CD4-positive, alpha-beta T cell (primary cell): ENCODE measurements at regions not wholly inside any gene's neighbourhood (a gene's known extent, or its start where the extent isn't known, plus 50 kb on each side); places are given as distances from the start of the nearest gene placed in this dataset.

ENCODE experiments used
- ATAC-seq: fragments of 200-7000 bp; cut with Tn5 transposase; one replicate; pipeline ENCODE4 v1.10.0; 2022; ENCODE audit warnings: mild to moderate bottlenecking; ENCODE audit not compliant: poor library complexity
- CTCF ChIA-PET: fragments of 350-600 bp; sonication (Branson Sonifier 250); formaldehyde crosslinking; loops from one replicate; lab custom pipeline; 2021; ENCODE audit warnings: antibody characterized with exemption, inconsistent platforms; lab: Charles Lee
- POLR2A ChIA-PET: fragments of 350-600 bp; sonication (Branson Sonifier 250); formaldehyde crosslinking; loops from one replicate; lab custom pipeline; 2021; ENCODE audit warnings: antibody characterized with exemption, inconsistent platforms; lab: Charles Lee
- DNase-seq, 14 experiments: peaks; one replicate each; pipeline ENCODE4 v3.0.0-alpha.2; 2013 to 2020; ENCODE audit warnings: mixed read lengths in 2 of 14
- H3K27ac ChIP-seq, 2 donors: one replicate each; pipeline versions ENCODE4 v1.5.1 to v1.7.0; 2013; ENCODE audit warnings: low read length in 2 of 2, low read depth in 1 of 2, mild to moderate bottlenecking in 1 of 2
- H3K27me3 ChIP-seq, 2 experiments: 1 replicate in 1 of 2; 2 replicates in 1 of 2; pipeline versions ENCODE4 v1.6.1 to v1.7.0; 2013; ENCODE audit warnings: low read length in 2 of 2, control low read depth in 1 of 2, mild to moderate bottlenecking in 1 of 2, moderate library complexity in 1 of 2; ENCODE audit not compliant: insufficient read depth in 2 of 2, control insufficient read depth in 1 of 2
- H3K36me3 ChIP-seq: one replicate; pipeline ENCODE4 v1.6.1; 2013; ENCODE audit warnings: low read length, control low read depth; ENCODE audit not compliant: insufficient read depth
- H3K4me1 ChIP-seq: one replicate; pipeline ENCODE4 v1.6.1; 2013; ENCODE audit warnings: low read length, control low read depth; ENCODE audit not compliant: insufficient read depth
- H3K4me3 ChIP-seq: one replicate; pipeline ENCODE4 v1.5.1; 2013; ENCODE audit warnings: mild to moderate bottlenecking, low read length, moderate library complexity
- H3K9me3 ChIP-seq, 2 experiments: 1 replicate in 1 of 2; 2 replicates in 1 of 2; pipeline versions ENCODE4 v1.6.1 to v1.7.0; 2013; ENCODE audit warnings: low read length in 2 of 2, mild to moderate bottlenecking in 2 of 2, control low read depth in 1 of 2, moderate library complexity in 1 of 2; ENCODE audit not compliant: control insufficient read depth in 1 of 2, insufficient read depth in 1 of 2
- H3K27ac Mint-ChIP-seq: one replicate; pipeline ENCODE4 v1.8.0; 2020; ENCODE audit warnings: mixed read lengths
- H3K27me3 Mint-ChIP-seq: one replicate; pipeline ENCODE4 v1.8.0; 2021; ENCODE audit warnings: mixed read lengths
- H3K36me3 Mint-ChIP-seq: one replicate; pipeline ENCODE4 v1.8.0; 2021; ENCODE audit warnings: low read depth, mixed read lengths
- H3K4me1 Mint-ChIP-seq: one replicate; pipeline ENCODE4 v1.8.0; 2021; ENCODE audit warnings: low read depth, mixed read lengths
- H3K4me3 Mint-ChIP-seq: one replicate; pipeline ENCODE4 v1.8.0; 2020; ENCODE audit warnings: mild to moderate bottlenecking, mixed read lengths
- H3K9me3 Mint-ChIP-seq: one replicate; pipeline ENCODE4 v1.8.0; 2020; ENCODE audit warnings: mixed read lengths
- intact Hi-C, 2 experiments: fragments of 100-400 bp; cut with DNase I in 1 of 2; cut with micrococcal nuclease in 1 of 2; formaldehyde crosslinking; loops; one replicate each; pipeline versions ENCODE4 v1.15.1 to v1.9.0; 2023 to 2025; cut with DNase I, micrococcal nuclease
- TF ChIP-seq, protein P1 (sequence below): fragments of 200-600 bp; IDR thresholded peaks from one replicate; pipeline ENCODE4 v1.8.0; 2022; ENCODE audit warnings: antibody characterized with exemption, mild to moderate bottlenecking

DNA sequence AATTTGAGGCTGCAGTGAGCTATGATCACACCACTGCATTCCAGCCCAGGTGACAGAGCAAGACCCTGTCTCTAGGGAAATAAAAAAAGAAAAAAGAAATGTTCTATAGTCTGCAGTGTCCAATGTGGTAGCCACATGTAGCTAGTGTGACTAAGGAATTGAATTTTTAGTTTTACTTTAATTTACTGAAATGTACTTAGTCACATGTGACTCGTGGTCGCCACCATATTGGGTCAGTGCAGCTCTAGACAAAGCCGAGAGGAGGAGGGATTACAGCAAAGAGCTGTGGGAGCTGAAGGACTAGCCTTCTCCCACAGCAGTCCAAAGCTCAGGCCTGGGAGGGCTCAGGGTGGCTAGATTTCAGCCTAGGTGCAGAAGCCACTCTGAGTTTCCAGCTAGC, 65.9 kb upstream of the NTRK3 start:
- DNase-seq (no peak), ATAC-seq (no peak)
- no peak overlapping the region for H3K27ac Mint-ChIP-seq
- Histone ChIP-seq H3K4me3 (no peak overlapping the region), H3K27me3 (peaks cover 0 to 3% of the 10 kb centered on the region in 2 experiments), H3K27ac (no peak overlapping the region), H3K9me3 (peaks cover 0 to 7% of the 10 kb centered on the region in 2 experiments), H3K4me1 (no peaks in the 10 kb centered on the region), H3K36me3 (no peaks in the 10 kb centered on the region)
- H3K27me3 Mint-ChIP-seq = peaks cover 19% of the 10 kb centered on the region
- H3K4me3 Mint-ChIP-seq = no peak overlapping the region
- no peaks in the 10 kb centered on the region for H3K4me1 Mint-ChIP-seq
- H3K36me3 Mint-ChIP-seq = no peaks in the 10 kb centered on the region
- TF ChIP-seq, protein P1, sequence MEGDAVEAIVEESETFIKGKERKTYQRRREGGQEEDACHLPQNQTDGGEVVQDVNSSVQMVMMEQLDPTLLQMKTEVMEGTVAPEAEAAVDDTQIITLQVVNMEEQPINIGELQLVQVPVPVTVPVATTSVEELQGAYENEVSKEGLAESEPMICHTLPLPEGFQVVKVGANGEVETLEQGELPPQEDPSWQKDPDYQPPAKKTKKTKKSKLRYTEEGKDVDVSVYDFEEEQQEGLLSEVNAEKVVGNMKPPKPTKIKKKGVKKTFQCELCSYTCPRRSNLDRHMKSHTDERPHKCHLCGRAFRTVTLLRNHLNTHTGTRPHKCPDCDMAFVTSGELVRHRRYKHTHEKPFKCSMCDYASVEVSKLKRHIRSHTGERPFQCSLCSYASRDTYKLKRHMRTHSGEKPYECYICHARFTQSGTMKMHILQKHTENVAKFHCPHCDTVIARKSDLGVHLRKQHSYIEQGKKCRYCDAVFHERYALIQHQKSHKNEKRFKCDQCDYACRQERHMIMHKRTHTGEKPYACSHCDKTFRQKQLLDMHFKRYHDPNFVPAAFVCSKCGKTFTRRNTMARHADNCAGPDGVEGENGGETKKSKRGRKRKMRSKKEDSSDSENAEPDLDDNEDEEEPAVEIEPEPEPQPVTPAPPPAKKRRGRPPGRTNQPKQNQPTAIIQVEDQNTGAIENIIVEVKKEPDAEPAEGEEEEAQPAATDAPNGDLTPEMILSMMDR = no peak
- intact Hi-C loops = no loop called here
- CTCF ChIA-PET = no interaction called here
- no peaks in the 10 kb centered on the region for H3K9me3 Mint-ChIP-seq
- POLR2A ChIA-PET = no interaction called here

DNA sequence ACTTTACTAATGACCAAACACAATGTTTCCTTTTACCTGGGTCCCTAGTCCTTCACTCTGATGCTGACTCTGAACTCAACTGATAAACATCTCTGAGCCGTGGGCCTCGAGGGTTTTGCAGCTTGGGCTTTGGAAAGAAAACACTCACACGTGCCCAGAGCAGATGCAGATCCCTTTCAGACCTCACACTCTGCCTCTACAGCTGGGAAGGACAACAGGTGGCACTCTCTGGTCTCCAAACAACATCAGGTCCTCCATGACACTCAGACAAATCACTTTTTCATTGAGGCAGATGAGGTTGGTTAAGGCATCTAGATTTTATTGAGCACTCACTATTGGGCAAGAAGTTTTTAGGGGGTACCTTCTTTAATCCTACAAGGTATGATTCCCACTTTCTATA, 64.7 kb upstream of the NTRK3 start:
- Histone ChIP-seq H3K4me1 (no peaks in the 10 kb centered on the region), H3K27ac (no peak overlapping the region), H3K4me3 (no peak overlapping the region), H3K9me3 (peaks cover 0 to 7% of the 10 kb centered on the region in 2 experiments), H3K27me3 (peaks cover 0 to 3% of the 10 kb centered on the region in 2 experiments), H3K36me3 (no peaks in the 10 kb centered on the region)
- ATAC-seq (no peak), DNase-seq (no peak)
- H3K27ac Mint-ChIP-seq = no peak overlapping the region
- H3K36me3 Mint-ChIP-seq = no peaks in the 10 kb centered on the region
- intact Hi-C loops = no loop called here
- ChIA-PET POLR2A (no interaction called here), CTCF (no interaction called here)
- peaks cover 31% of the 10 kb centered on the region for H3K27me3 Mint-ChIP-seq
- no peak overlapping the region for H3K4me3 Mint-ChIP-seq
- TF ChIP-seq, protein P1 = no peak
- no peaks in the 10 kb centered on the region for H3K9me3 Mint-ChIP-seq
- no peaks in the 10 kb centered on the region for H3K4me1 Mint-ChIP-seq

DNA sequence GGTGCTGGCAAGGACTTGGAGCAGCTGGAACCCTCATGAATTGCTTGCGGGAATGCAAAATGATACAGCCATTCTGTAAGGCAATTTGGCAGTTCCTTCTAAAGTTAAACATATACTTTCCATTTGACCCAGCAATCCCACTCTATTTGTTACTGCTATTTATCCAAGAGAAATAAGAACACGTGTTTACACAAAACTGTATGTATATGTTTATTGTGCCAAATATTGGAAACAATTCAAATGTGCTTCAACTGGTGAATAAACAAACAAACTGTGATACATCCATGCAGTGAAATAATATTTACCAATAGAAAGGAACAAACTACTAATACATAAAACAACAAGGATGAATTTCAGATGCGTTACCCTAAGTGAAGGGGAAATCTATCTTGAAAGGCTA, 60.0 kb upstream of the NTRK3 start:
- no peaks in the 10 kb centered on the region for H3K9me3 Mint-ChIP-seq
- no peaks in the 10 kb centered on the region for H3K4me1 Mint-ChIP-seq
- peaks cover 0 to 3% of the 10 kb centered on the region in 2 experiments for H3K27me3 ChIP-seq
- intact Hi-C loops = no loop called here
- H3K27me3 Mint-ChIP-seq = peaks cover 37% of the 10 kb centered on the region
- ATAC-seq = no peak
- H3K36me3 Mint-ChIP-seq = no peaks in the 10 kb centered on the region
- H3K4me1 ChIP-seq = no peaks in the 10 kb centered on the region
- ChIA-PET CTCF (no interaction called here), POLR2A (no interaction called here)
- no peak for DNase-seq
- no peak overlapping the region for H3K27ac Mint-ChIP-seq
- H3K9me3 ChIP-seq = peaks cover 0 to 3% of the 10 kb centered on the region in 2 experiments
- TF ChIP-seq, protein P1 = no peak
- no peak overlapping the region for H3K27ac ChIP-seq
- H3K36me3 ChIP-seq = no peaks in the 10 kb centered on the region
- H3K4me3 Mint-ChIP-seq = no peak overlapping the region
- H3K4me3 ChIP-seq = no peak overlapping the region
